ENCODE measurements at regions not wholly inside any gene's neighbourhood (a gene's known extent, or its start where the extent isn't known, plus 50 kb on each side); places are given as distances from the start of the nearest gene placed in this dataset.

DNA sequence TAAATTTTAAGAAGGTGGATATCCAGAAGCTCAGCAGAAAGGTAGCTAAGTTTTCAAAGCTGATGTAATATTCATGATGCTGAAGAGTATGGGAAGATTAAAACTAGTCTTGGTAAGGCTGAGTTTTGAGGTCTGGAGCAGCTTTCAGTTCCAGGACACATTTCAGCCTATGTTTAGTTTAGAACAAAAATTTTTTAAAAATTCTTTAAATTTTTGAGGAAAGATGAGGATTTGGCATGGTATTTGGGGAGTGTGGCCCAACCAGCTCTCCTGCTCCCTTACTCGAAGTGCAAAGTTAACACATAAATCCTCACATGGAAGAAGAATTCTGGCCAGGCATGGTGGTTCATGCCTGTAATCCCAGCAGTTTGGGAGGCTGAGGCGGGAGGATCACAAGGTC, 1039.1 kb downstream of the NAALADL2 start:
- no peak overlapping the region for H3K4me3 ChIP-seq

DNA sequence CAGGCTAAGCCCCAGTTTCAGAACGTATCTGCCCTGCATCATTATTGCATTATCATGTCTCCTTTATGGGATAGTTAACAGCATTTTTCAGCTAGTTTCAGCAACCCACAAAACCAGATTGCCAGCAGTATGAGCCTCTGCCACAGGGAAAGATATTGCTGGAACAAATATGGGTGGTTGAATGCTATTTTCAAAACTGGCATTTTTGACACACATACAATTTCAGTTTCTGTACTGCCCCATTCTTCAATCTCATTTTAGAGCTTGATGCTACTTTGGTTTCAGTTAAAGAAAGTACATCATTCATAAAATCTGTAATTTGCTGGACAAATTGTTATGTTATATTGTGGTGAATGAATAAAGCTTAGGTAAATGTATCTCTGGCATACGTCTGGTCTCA, 1037.5 kb downstream of the NAALADL2 start:
- DNase-seq (ENCODE audit: low spot score) = no peak
- TF ChIP-seq, protein P1, sequence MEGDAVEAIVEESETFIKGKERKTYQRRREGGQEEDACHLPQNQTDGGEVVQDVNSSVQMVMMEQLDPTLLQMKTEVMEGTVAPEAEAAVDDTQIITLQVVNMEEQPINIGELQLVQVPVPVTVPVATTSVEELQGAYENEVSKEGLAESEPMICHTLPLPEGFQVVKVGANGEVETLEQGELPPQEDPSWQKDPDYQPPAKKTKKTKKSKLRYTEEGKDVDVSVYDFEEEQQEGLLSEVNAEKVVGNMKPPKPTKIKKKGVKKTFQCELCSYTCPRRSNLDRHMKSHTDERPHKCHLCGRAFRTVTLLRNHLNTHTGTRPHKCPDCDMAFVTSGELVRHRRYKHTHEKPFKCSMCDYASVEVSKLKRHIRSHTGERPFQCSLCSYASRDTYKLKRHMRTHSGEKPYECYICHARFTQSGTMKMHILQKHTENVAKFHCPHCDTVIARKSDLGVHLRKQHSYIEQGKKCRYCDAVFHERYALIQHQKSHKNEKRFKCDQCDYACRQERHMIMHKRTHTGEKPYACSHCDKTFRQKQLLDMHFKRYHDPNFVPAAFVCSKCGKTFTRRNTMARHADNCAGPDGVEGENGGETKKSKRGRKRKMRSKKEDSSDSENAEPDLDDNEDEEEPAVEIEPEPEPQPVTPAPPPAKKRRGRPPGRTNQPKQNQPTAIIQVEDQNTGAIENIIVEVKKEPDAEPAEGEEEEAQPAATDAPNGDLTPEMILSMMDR (IDR thresholded peaks at IDR 0.05) = no peak
- H3K27ac ChIP-seq = no peak overlapping the region
- H3K4me3 ChIP-seq = no peak overlapping the region

More for the DNA sequence above, 1039.1 kb downstream of the NAALADL2 start:
- no peak overlapping the region for H3K27ac ChIP-seq
- TF ChIP-seq, protein P1 (IDR thresholded peaks at IDR 0.05) = no peak
- DNase-seq (ENCODE audit: low spot score) = no peak

DNA sequence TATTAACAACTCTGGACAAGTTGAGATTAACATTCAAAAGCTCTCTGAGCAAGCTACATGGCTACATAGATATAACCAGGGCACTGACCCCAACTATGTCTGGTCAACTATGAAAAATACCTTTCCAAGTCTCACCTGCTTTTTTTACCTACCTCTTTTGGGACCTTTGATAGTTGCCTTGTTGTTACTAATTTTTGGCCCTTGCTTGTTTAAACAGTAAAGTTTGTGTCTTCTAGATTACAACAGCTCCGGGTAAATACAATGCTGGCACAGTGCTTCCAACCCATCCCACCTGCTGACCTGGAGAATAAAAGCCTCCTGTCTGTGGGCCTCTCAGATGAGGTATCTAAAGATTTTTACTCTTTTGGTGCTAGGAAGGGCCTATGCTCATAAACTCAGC, 1036.6 kb downstream of the NAALADL2 start:
- Histone ChIP-seq H3K27ac (no peak overlapping the region), H3K4me3 (no peak overlapping the region)
- no peak for DNase-seq (ENCODE audit: low spot score)
- TF ChIP-seq, protein P1 (IDR thresholded peaks at IDR 0.05) = no peak

DNA sequence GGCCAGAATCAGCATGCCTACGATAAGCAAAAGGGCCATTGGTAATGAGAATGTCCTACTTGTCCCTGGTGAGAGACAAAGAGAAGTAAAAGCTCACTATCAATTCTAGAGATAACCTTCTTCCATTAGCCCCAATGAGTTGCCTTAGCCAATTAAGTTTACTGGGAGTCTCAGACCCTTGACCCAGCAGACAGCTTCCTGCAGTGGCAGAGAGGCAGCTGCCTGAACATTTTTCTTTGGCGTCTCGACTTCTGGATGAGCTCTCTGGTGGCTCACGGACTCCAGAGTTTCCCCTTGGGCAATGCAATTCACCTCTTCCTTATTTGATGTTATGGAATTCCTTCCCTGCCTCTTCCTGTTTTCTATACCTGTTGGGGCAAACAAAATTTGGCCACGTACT, 1034.4 kb downstream of the NAALADL2 start:
- TF ChIP-seq, protein P1 (IDR thresholded peaks at IDR 0.05) = no peak
- no peak overlapping the region for H3K4me3 ChIP-seq
- H3K27ac ChIP-seq = no peak overlapping the region
- DNase-seq (ENCODE audit: low spot score) = no peak

DNA sequence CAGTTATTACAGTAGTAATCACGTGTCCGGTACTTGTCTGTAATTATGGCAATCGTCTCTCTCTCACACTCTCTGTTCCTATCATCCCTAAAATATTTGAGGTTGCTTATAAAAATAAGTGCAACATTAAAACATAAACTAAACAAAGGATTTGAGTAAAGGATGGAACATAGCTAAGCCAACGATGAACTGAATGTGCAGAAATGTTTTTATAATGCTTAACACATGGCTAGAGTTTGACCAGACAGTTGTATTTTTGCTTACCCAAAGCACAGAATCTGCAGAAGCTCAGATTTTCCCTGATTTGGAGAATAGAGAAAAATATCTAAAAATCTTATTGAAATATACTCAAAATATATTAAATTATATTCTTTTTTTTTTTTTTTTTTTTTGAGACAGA, 1030.9 kb downstream of the NAALADL2 start:
- DNase-seq (ENCODE audit: low spot score) = no peak
- TF ChIP-seq, protein P1 (IDR thresholded peaks at IDR 0.05) = no peak
- Histone ChIP-seq H3K27ac (no peak overlapping the region), H3K4me3 (no peak overlapping the region)

DNA sequence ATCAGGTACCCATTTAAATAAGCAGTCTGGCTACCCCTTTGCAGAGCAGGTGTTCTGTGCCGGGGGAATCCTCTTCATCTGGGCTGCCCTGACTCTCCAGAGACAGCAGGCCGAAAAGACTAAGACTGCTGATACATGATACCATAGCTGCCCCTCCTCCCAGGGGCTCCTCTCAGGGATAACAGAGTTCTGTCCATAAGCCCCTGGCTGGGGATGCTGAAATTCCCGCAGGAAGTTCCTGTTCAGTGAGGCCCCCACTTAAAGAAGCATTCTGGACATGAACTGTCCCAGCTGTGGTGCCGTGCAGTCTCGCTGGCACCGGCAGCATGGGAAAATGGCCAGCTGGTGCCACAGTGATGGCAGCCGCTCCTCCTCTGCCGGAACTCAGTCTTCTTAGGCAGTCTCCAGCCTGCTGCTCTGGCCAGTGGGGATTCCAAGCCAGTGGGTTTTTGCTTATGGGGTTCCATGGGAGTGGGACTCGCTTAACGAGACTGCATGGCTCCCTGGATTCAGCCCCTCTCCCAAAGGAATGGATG, 1026.2 kb downstream of the NAALADL2 start:
- TF ChIP-seq, protein P1 (IDR thresholded peaks at IDR 0.05) = no peak
- Histone ChIP-seq H3K4me3 (no peak overlapping the region), H3K27ac (no peak overlapping the region)
- DNase-seq (ENCODE audit: low spot score) = no peak

DNA sequence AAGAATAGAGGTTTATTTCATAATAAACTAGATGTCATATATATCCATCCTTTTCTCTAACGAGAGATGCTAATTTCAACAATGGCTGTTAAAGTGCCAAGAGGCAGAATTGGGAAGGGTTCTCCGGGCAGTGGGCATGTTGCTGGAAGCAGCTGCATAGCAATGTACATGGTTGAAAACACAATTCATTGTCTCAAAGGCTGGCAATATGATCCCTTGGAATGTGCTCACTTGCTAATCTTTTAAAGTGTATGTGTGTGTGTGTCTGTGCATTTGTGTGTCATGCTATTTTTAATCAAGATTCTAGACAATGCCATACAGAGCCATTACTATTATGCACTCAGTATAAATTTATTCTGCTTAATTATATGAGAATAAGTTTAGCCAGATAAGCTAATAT, 1020.3 kb downstream of the NAALADL2 start:
- Histone ChIP-seq H3K27ac (no peak overlapping the region), H3K4me3 (no peak overlapping the region)
- no peak for DNase-seq (ENCODE audit: low spot score)
- TF ChIP-seq, protein P1 (IDR thresholded peaks at IDR 0.05) = no peak
